CD4-positive, alpha-beta T cell treated with Interleukin-4 for 1 hour (primary cell): ENCODE measurements at regions not wholly inside any gene's neighbourhood (a gene's known extent, or its start where the extent isn't known, plus 50 kb on each side); places are given as distances from the start of the nearest gene placed in this dataset.

Source experiments
- DNase-seq, 2 donors: peaks; one replicate each; pipeline ENCODE4 v3.0.0-alpha.2; 2020 to 2022

- no peak for DNase-seq
These were observed 379.5 kb upstream of the SUCLG2 start for GRCh38 chr3:68033867-68034266.

- no peak for DNase-seq
These were observed 377.8 kb upstream of the SUCLG2 start for GRCh38 chr3:68032209-68032608.

GRCh38 chr3:68025189-68025588 lies 370.8 kb upstream of the SUCLG2 start:
- DNase-seq, result no peak

GRCh38 chr3:68019876-68020275 lies 365.5 kb upstream of the SUCLG2 start:
- DNase-seq, result no peak

GRCh38 chr3:68018275-68018674 lies 363.9 kb upstream of the SUCLG2 start:
- DNase-seq, result no peak

GRCh38 chr3:68017069-68017468 lies 362.7 kb upstream of the SUCLG2 start:
- DNase-seq, result no peak

GRCh38 chr3:68009900-68010299 lies 355.5 kb upstream of the SUCLG2 start:
- no peak for DNase-seq

GRCh38 chr3:68007621-68008226 lies 353.3 kb upstream of the SUCLG2 start:
- DNase-seq, result peak in 1 of 2 donors; percentile 24

- no peak for DNase-seq
These were observed 352.2 kb upstream of the SUCLG2 start for GRCh38 chr3:68006646-68007045.

- DNase-seq, result no peak
These were observed 349.7 kb upstream of the SUCLG2 start for GRCh38 chr3:68004091-68004490.

- no peak for DNase-seq
These were observed 343.9 kb upstream of the SUCLG2 start for GRCh38 chr3:67998281-67998680.

- DNase-seq, result no peak
These were observed 340.8 kb upstream of the SUCLG2 start for GRCh38 chr3:67995206-67995605.

- no peak for DNase-seq
These were observed 332.3 kb upstream of the SUCLG2 start for GRCh38 chr3:67986706-67987105.

GRCh38 chr3:67983166-67983565 lies 328.8 kb upstream of the SUCLG2 start:
- DNase-seq, result no peak

- DNase-seq, result no peak
These were observed 326.7 kb upstream of the SUCLG2 start for GRCh38 chr3:67981077-67981476.

- DNase-seq, result no peak
These were observed 324.9 kb upstream of the SUCLG2 start for GRCh38 chr3:67979342-67979741.

- no peak for DNase-seq
These were observed 323.4 kb upstream of the SUCLG2 start for GRCh38 chr3:67977762-67978161.

- no peak for DNase-seq
These were observed 322.3 kb upstream of the SUCLG2 start for GRCh38 chr3:67976663-67977062.

- DNase-seq, result no peak
These were observed 310.2 kb upstream of the SUCLG2 start for GRCh38 chr3:67964596-67964995.

GRCh38 chr3:67957268-67957667 lies 302.9 kb upstream of the SUCLG2 start:
- no peak for DNase-seq

- DNase-seq, result peak; percentile 72 to 77
These were observed 293.5 kb upstream of the SUCLG2 start for GRCh38 chr3:67947808-67948508.

GRCh38 chr3:67946436-67946835 lies 292.0 kb upstream of the SUCLG2 start:
- DNase-seq, result no peak

- DNase-seq, result no peak
These were observed 289.1 kb upstream of the SUCLG2 start for GRCh38 chr3:67943546-67943945.

GRCh38 chr3:67941433-67942030 lies 287.1 kb upstream of the SUCLG2 start:
- DNase-seq, result no peak
